ENCODE measurements at regions not wholly inside any gene's neighbourhood (a gene's known extent, or its start where the extent isn't known, plus 50 kb on each side); places are given as distances from the start of the nearest gene placed in this dataset.

DNA sequence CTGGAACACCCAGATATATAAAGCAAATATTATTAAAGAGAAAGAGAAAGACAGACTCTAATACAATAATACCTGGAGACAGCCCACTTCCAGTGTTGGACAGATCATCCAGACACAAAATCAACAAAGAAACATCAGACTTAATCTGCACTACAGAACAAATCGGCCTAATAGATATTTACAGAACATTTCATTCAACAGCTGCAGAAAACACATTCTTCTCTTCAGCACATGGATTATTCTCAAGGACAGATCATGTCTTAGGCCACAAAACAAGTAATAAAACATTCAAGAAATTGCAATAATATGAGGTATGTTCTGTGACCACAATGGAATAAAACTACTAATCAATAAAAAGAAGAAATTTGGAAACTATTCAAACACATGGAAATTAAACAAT is 398.3 kb upstream of the DUSP10 start:
- no peaks in the 10 kb centered on the region for H3K4me1 Mint-ChIP-seq (ENCODE audit: low read depth)
- TF ChIP-seq, protein P1, sequence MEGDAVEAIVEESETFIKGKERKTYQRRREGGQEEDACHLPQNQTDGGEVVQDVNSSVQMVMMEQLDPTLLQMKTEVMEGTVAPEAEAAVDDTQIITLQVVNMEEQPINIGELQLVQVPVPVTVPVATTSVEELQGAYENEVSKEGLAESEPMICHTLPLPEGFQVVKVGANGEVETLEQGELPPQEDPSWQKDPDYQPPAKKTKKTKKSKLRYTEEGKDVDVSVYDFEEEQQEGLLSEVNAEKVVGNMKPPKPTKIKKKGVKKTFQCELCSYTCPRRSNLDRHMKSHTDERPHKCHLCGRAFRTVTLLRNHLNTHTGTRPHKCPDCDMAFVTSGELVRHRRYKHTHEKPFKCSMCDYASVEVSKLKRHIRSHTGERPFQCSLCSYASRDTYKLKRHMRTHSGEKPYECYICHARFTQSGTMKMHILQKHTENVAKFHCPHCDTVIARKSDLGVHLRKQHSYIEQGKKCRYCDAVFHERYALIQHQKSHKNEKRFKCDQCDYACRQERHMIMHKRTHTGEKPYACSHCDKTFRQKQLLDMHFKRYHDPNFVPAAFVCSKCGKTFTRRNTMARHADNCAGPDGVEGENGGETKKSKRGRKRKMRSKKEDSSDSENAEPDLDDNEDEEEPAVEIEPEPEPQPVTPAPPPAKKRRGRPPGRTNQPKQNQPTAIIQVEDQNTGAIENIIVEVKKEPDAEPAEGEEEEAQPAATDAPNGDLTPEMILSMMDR (IDR thresholded peaks at IDR 0.05): no peak
- no peak overlapping the region for H3K4me3 Mint-ChIP-seq (ENCODE audit: unreplicated experiment)
- peaks cover 21% of the 10 kb centered on the region for H3K9me3 Mint-ChIP-seq (ENCODE audit: low read depth)
- no peak overlapping the region for H3K27ac Mint-ChIP-seq (ENCODE audit: unreplicated experiment)
- peaks cover 6% of the 10 kb centered on the region for H3K36me3 Mint-ChIP-seq (ENCODE audit: low read depth)
- H3K27me3 Mint-ChIP-seq (ENCODE audit: low read depth): no peaks in the 10 kb centered on the region
- DNase-seq (ENCODE audit: low spot score): no peak

DNA sequence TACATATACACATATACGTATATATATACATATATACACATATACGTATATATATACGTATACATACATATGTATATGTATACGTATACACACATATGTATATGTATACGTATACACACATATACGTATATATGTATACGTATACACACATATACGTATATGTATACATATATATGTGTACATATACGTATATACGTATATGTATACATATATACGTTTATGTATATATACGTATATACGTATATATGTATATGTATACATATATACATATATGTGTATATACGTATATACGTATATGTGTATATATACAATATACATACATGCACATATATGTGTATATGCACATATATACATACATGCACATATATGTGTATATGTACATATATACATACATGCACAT is 396.2 kb upstream of the DUSP10 start:
- no peaks in the 10 kb centered on the region for H3K27me3 Mint-ChIP-seq (ENCODE audit: low read depth)
- H3K36me3 Mint-ChIP-seq (ENCODE audit: low read depth): peaks cover 6% of the 10 kb centered on the region
- no peak for DNase-seq (ENCODE audit: low spot score)
- no peak overlapping the region for H3K4me3 Mint-ChIP-seq (ENCODE audit: unreplicated experiment)
- no peak overlapping the region for H3K27ac Mint-ChIP-seq (ENCODE audit: unreplicated experiment)
- TF ChIP-seq, protein P1 (IDR thresholded peaks at IDR 0.05): no peak
- peaks cover 36% of the 10 kb centered on the region for H3K9me3 Mint-ChIP-seq (ENCODE audit: low read depth)
- no peaks in the 10 kb centered on the region for H3K4me1 Mint-ChIP-seq (ENCODE audit: low read depth)

DNA sequence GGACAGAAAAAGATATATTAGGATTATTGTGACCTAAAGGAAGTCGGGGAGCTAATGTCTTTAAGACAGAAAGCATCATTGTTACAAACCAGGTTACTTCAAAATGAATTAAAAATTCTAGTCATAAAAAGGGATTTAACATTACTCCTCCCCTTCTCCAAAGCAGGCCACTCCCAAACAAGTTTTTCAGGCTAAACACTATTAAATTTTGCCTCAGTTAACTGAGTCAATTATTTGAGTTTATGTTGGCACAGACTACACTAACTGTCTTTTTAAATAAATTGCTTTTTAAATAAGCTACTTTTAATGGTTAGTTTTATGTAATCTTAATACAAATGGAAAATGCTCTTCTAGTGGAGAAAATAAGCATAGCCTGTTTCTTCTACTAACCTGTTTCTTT is 395.0 kb upstream of the DUSP10 start:
- H3K27ac Mint-ChIP-seq (ENCODE audit: unreplicated experiment): no peak overlapping the region
- no peaks in the 10 kb centered on the region for H3K36me3 Mint-ChIP-seq (ENCODE audit: low read depth)
- no peak overlapping the region for H3K4me3 Mint-ChIP-seq (ENCODE audit: unreplicated experiment)
- H3K4me1 Mint-ChIP-seq (ENCODE audit: low read depth): no peaks in the 10 kb centered on the region
- H3K9me3 Mint-ChIP-seq (ENCODE audit: low read depth): peaks cover 27% of the 10 kb centered on the region
- H3K27me3 Mint-ChIP-seq (ENCODE audit: low read depth): no peaks in the 10 kb centered on the region
- DNase-seq (ENCODE audit: low spot score): no peak
- TF ChIP-seq, protein P1 (IDR thresholded peaks at IDR 0.05): no peak

DNA sequence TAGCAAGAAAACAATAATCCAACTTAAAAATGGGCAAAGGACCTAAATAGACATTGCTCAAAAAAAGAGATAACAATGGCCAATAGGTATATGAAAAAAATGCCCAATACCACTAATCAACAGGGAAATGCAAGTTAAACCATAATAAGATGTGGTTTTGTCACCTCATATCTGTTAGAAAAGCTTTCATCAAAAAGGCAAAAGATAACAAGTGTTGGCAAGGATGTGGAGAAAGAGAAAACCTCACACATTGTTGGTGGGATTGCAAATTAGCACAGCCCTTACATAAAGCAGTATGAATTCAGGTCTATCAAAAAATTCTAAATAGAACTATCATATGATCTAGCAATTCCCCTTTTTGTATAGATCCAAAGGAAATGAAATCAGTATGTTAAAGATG is 387.2 kb upstream of the DUSP10 start:
- no peak for DNase-seq (ENCODE audit: low spot score)
- H3K36me3 Mint-ChIP-seq (ENCODE audit: low read depth): peaks cover 1% of the 10 kb centered on the region
- peaks cover 10% of the 10 kb centered on the region for H3K27me3 Mint-ChIP-seq (ENCODE audit: low read depth)
- no peak overlapping the region for H3K27ac Mint-ChIP-seq (ENCODE audit: unreplicated experiment)
- TF ChIP-seq, protein P1 (IDR thresholded peaks at IDR 0.05): no peak
- peaks cover 22% of the 10 kb centered on the region for H3K9me3 Mint-ChIP-seq (ENCODE audit: low read depth)
- no peaks in the 10 kb centered on the region for H3K4me1 Mint-ChIP-seq (ENCODE audit: low read depth)
- H3K4me3 Mint-ChIP-seq (ENCODE audit: unreplicated experiment): no peak overlapping the region

DNA sequence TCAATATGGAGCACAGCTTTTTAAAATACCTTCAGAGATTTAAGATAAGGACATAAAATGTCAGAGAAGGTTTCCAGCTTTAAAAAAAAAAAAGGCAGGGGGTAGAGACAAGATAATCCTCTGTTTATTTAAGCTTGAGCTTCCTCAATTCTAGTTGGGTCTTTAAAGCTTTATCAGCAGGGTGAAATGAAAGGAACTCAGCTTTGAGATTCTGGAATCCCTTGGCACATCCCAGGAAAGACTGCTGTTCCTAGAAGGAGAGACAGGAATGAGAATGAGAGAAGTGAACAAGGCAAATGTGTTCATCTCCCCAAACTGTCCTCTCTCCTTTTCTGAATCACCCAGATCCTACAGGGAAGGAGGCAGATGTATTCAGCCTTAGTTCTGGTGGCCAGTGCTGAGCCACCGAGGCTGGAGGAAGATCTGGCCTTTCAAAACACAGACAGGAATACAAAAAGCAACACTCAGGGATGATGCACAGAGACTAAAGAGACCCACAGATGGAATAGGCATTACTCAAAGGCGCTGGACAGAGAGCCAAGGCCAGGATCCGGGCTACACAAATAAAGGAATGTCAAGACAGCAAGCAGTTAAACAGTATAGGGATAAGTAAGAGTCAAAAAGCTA is 385.8 kb upstream of the DUSP10 start:
- Mint-ChIP-seq H3K27me3 (ENCODE audit: low read depth) (peaks cover 10% of the 10 kb centered on the region), H3K4me1 (ENCODE audit: low read depth) (no peaks in the 10 kb centered on the region), H3K9me3 (ENCODE audit: low read depth) (peaks cover 12% of the 10 kb centered on the region), H3K27ac (ENCODE audit: unreplicated experiment) (no peak overlapping the region), H3K36me3 (ENCODE audit: low read depth) (peaks cover 1% of the 10 kb centered on the region), H3K4me3 (ENCODE audit: unreplicated experiment) (no peak overlapping the region)
- no peak for DNase-seq (ENCODE audit: low spot score)
- TF ChIP-seq, protein P1 (IDR thresholded peaks at IDR 0.05): no peak

Data from chondrocyte (in vitro differentiated cells).